B cell (primary cell): ENCODE measurements at regions not wholly inside any gene's neighbourhood (a gene's known extent, or its start where the extent isn't known, plus 50 kb on each side); places are given as distances from the start of the nearest gene placed in this dataset.

Experiments
- ATAC-seq: fragments of 200-7000 bp; cut with Tn5 transposase; one replicate; pipeline ENCODE4 v1.10.0; 2021; ENCODE audit warnings: low read depth, mild to moderate bottlenecking, moderate number of reproducible peaks, moderate library complexity
- CTCF ChIA-PET: fragments of 350-600 bp; sonication (Branson Sonifier 250); formaldehyde crosslinking; loops from one replicate; lab custom pipeline; 2021; ENCODE audit warnings: antibody characterized with exemption, inconsistent platforms; lab: Charles Lee
- POLR2A ChIA-PET: fragments of 350-600 bp; sonication (Branson Sonifier 250); formaldehyde crosslinking; loops from one replicate; lab custom pipeline; 2021; ENCODE audit warnings: antibody characterized with exemption; lab: Charles Lee
- DNase-seq: peaks from one replicate; pipeline ENCODE4 v3.0.0; 2013
- H2AFZ ChIP-seq: 2 replicates; pipeline ENCODE4 v1.6.1; 2012; ENCODE audit warnings: mild to moderate bottlenecking, low read depth, low read length; ENCODE audit not compliant: insufficient read depth, poor library complexity, severe bottlenecking
- H3K27ac ChIP-seq, 2 donors: 1 replicate in 1 of 2; 2 replicates in 1 of 2; pipeline ENCODE4 v1.5.1; 2012 to 2013; ENCODE audit warnings: low read length in 2 of 2, mild to moderate bottlenecking in 2 of 2, moderate library complexity in 1 of 2
- H3K27me3 ChIP-seq, 4 experiments: fragments of 200-600 bp in 1 of 4; sonication (generic) in 1 of 4; replicated peaks in 1 of 4; 1 replicate in 2 of 4; 2 replicates in 2 of 4; pipeline versions ENCODE4 v1.6.1 to v1.7.0; 2013 to 2016; ENCODE audit warnings: low read length in 3 of 4, mild to moderate bottlenecking in 2 of 4, mixed read lengths in 1 of 4, moderate library complexity in 1 of 4; ENCODE audit not compliant: insufficient read depth in 4 of 4, control insufficient read depth in 3 of 4; ENCODE audit errors: control extremely low read depth in 1 of 4
- H3K36me3 ChIP-seq, 2 experiments: replicated peaks in 1 of 2; 1 replicate in 1 of 2; 2 replicates in 1 of 2; pipeline versions ENCODE4 v1.6.1 to v1.7.1; 2013; ENCODE audit warnings: low read length in 1 of 2; ENCODE audit not compliant: insufficient read depth in 2 of 2, control insufficient read depth in 1 of 2; ENCODE audit errors: control extremely low read depth in 1 of 2, extremely low read depth in 1 of 2
- H3K4me1 ChIP-seq, 2 donors: fragments of 200-600 bp in 1 of 2; sonication (generic) in 1 of 2; 1 replicate in 1 of 2; 2 replicates in 1 of 2; pipeline versions ENCODE4 v1.5.1 to v1.6.1; 2013 to 2017; ENCODE audit warnings: low read length in 2 of 2; ENCODE audit not compliant: control insufficient read depth in 2 of 2, insufficient read depth in 2 of 2
- H3K4me2 ChIP-seq: replicated peaks from 2 replicates; pipeline ENCODE3; 2012; ENCODE audit warnings: mild to moderate bottlenecking, low read depth, low read length; ENCODE audit not compliant: poor library complexity, severe bottlenecking
- H3K4me3 ChIP-seq, 5 experiments: fragments of 200-600 bp in 1 of 5; sonication (generic) in 1 of 5; 1 replicate in 3 of 5; 2 replicates in 2 of 5; pipeline versions ENCODE4 v1.5.1 to v1.7.0; 2011 to 2016; ENCODE audit warnings: low read length in 4 of 5, mild to moderate bottlenecking in 4 of 5, low read depth in 2 of 5, control low read depth in 1 of 5, moderate library complexity in 1 of 5; ENCODE audit not compliant: insufficient read depth in 1 of 5; ENCODE audit errors: control extremely low read depth in 1 of 5, extremely low read depth in 1 of 5
- H3K79me2 ChIP-seq: fragments of 200-600 bp; sonication (generic); one replicate; pipeline ENCODE4 v1.6.0; 2016; ENCODE audit warnings: low read length; ENCODE audit not compliant: control insufficient read depth, insufficient read depth
- H3K9ac ChIP-seq: fragments of 200-600 bp; sonication (generic); 2 replicates; pipeline ENCODE4 v1.6.1; 2017; ENCODE audit warnings: mild to moderate bottlenecking, low read length, moderate library complexity
- H3K9me3 ChIP-seq, 3 donors: one replicate each; pipeline versions ENCODE4 v1.6.1 to v1.7.1; 2013; ENCODE audit warnings: low read length in 2 of 3; ENCODE audit not compliant: control insufficient read depth in 2 of 3, insufficient read depth in 1 of 3; ENCODE audit errors: control extremely low read depth in 1 of 3
- H4K20me1 ChIP-seq: 2 replicates; pipeline ENCODE4 v1.6.0; 2012; ENCODE audit warnings: mild to moderate bottlenecking, low read length; ENCODE audit not compliant: insufficient read depth, control insufficient read depth, poor library complexity, severe bottlenecking
- H3K27ac Mint-ChIP-seq: one replicate; pipeline ENCODE4 v1.8.0; 2021; ENCODE audit warnings: mixed read lengths
- H3K27me3 Mint-ChIP-seq: one replicate; pipeline ENCODE4 v1.8.0; 2021; ENCODE audit warnings: mixed read lengths
- H3K4me1 Mint-ChIP-seq: one replicate; pipeline ENCODE4 v1.8.0; 2021; ENCODE audit warnings: mixed read lengths
- H3K4me3 Mint-ChIP-seq: one replicate; pipeline ENCODE4 v1.8.0; 2021; ENCODE audit warnings: mixed read lengths
- H3K9me3 Mint-ChIP-seq: one replicate; pipeline ENCODE4 v1.8.0; 2022; ENCODE audit warnings: mixed read lengths; ENCODE audit not compliant: insufficient read depth
- CTCF ChIP-seq: fragments of 200-600 bp; IDR thresholded peaks from one replicate; pipeline ENCODE4 v1.8.0; 2022; ENCODE audit warnings: antibody characterized with exemption, mild to moderate bottlenecking
- EZH2 ChIP-seq: IDR thresholded peaks from 2 replicates; pipeline ENCODE4 v1.6.1; 2012; ENCODE audit warnings: borderline replicate concordance, low read depth, mild to moderate bottlenecking, moderate library complexity, low read length; ENCODE audit not compliant: insufficient read depth, poor library complexity, severe bottlenecking
- WGBS: methylation state at CpG from one replicate; pipeline ENCODE4 v1.1.5; 2013; ENCODE audit warnings: missing lambda C conversion rate; ENCODE audit not compliant: insufficient coverage; 5-methylcytosine and 5-hydroxymethylcytosine counted together
- intact Hi-C: fragments of 100-400 bp; cut with micrococcal nuclease; formaldehyde crosslinking; loops from one replicate; pipeline ENCODE4 v1.10.0; 2022

DNA sequence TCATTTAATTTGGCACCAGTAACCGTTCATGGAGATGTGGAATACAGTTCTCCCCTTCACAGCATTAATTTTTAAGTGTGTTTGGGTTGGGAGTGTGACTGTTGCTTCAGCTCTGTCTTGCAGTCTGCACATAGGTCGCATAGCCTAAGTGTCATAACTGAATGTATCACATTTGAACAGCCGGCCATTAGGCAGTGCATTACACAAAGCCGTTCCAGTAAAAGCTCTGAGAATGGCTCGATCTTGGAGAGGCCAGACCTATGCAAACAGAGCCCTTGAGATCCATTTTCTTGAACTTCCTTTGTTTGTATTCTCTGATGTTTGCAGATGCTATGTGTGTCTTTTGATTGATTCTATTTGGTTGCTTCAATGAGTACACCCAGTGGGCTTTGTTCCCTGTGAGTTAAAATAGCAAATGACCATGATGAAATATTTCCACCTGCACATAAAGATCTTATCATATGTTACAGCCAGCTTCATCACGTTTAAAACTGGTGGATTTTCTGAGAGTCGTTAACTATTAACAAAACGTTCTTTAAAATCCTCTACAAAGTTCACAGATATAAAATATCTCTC lies 1104.9 kb upstream of the SLC10A2 start:
- H3K4me1 ChIP-seq = no peaks in the 10 kb centered on the region
- H3K9ac ChIP-seq = no peak overlapping the region
- ChIA-PET CTCF (interaction anchor here (0.9 kb wide), 1 partner anchor 15 kb away, joined by 3 read pairs; no protein-coding TSS in a partner anchor), POLR2A (no interaction called here)
- H4K20me1 ChIP-seq = no peaks in the 10 kb centered on the region
- no peak for DNase-seq
- no peak overlapping the region for H3K27ac Mint-ChIP-seq
- no peak for TF ChIP-seq CTCF
- TF ChIP-seq EZH2 = no peak
- H2AFZ ChIP-seq = no peak overlapping the region
- no peaks in the 10 kb centered on the region for H3K27me3 ChIP-seq
- no peak overlapping the region for H3K4me2 ChIP-seq
- 89% methylated on average over 6 of the region's 8 CpGs for WGBS
- intact Hi-C loops = no loop called here
- ATAC-seq = no peak
- H3K4me3 Mint-ChIP-seq = no peak overlapping the region
- no peaks in the 10 kb centered on the region for H3K9me3 Mint-ChIP-seq
- no peaks in the 10 kb centered on the region for H3K27me3 Mint-ChIP-seq
- H3K4me3 ChIP-seq = no peak overlapping the region
- H3K36me3 ChIP-seq = no peaks in the 10 kb centered on the region
- no peaks in the 10 kb centered on the region for H3K4me1 Mint-ChIP-seq
- H3K9me3 ChIP-seq = peaks cover 0 to 2% (median 0%) of the 10 kb centered on the region in 3 donors
- H3K79me2 ChIP-seq = no peaks in the 10 kb centered on the region
- no peak overlapping the region for H3K27ac ChIP-seq

GRCh38 chr13:104163866-104164630 lies 1097.8 kb upstream of the SLC10A2 start:
- peaks cover 0 to 1% (median 0%) of the 10 kb centered on the region in 3 donors for H3K9me3 ChIP-seq
- no peak overlapping the region for H3K27ac ChIP-seq
- POLR2A ChIA-PET = no interaction called here
- intact Hi-C loops = no loop called here
- Mint-ChIP-seq H3K4me3 (no peak overlapping the region), H3K27me3 (no peaks in the 10 kb centered on the region), H3K9me3 (no peaks in the 10 kb centered on the region), H3K27ac (no peak overlapping the region), H3K4me1 (no peaks in the 10 kb centered on the region)
- no peak overlapping the region for H2AFZ ChIP-seq
- no CpG with 5 or more reads among the region's 4 CpGs for WGBS
- DNase-seq (no peak), ATAC-seq (no peak)
- no peak for TF ChIP-seq EZH2
- no peak for TF ChIP-seq CTCF
- H3K4me3 ChIP-seq = no peak overlapping the region
- no peak overlapping the region for H3K9ac ChIP-seq
- no peaks in the 10 kb centered on the region for H3K4me1 ChIP-seq
- no peaks in the 10 kb centered on the region for H3K27me3 ChIP-seq
- no peaks in the 10 kb centered on the region for H3K79me2 ChIP-seq
- no peaks in the 10 kb centered on the region for H4K20me1 ChIP-seq
- H3K36me3 ChIP-seq = no peaks in the 10 kb centered on the region
- H3K4me2 ChIP-seq = no peak overlapping the region
- CTCF ChIA-PET = no interaction called here
